Neural progenitor cell (in vitro differentiated cells): ENCODE measurements at regions not wholly inside any gene's neighbourhood (a gene's known extent, or its start where the extent isn't known, plus 50 kb on each side); places are given as distances from the start of the nearest gene placed in this dataset.

Source experiments
- DNase-seq: peaks from one replicate; pipeline ENCODE4 v3.0.0-alpha.2; 2016; ENCODE audit warnings: low spot score
- H2AFZ ChIP-seq: fragments of 200-600 bp; sonication (generic); replicated peaks from 2 replicates; pipeline ENCODE4 v1.6.1; 2016; ENCODE audit warnings: antibody characterized with exemption
- H3F3A ChIP-seq: fragments of 200-600 bp; sonication (generic); 2 replicates; pipeline ENCODE4 v1.6.1; 2016; ENCODE audit warnings: antibody characterized with exemption, low read depth
- H3K27ac ChIP-seq: fragments of 200-600 bp; sonication (generic); 2 replicates; pipeline ENCODE4 v1.5.1; 2016; ENCODE audit warnings: mild to moderate bottlenecking
- H3K27me3 ChIP-seq: fragments of 200-600 bp; sonication (generic); 2 replicates; pipeline ENCODE4 v1.6.1; 2016; ENCODE audit warnings: mild to moderate bottlenecking, moderate library complexity
- H3K36me3 ChIP-seq: fragments of 200-600 bp; sonication (generic); 2 replicates; pipeline ENCODE4 v1.5.1; 2016
- H3K4me1 ChIP-seq: fragments of 200-600 bp; sonication (generic); 2 replicates; pipeline ENCODE4 v1.6.1; 2016; ENCODE audit warnings: mixed run types
- H3K4me2 ChIP-seq: fragments of 200-600 bp; sonication (generic); 2 replicates; pipeline ENCODE4 v1.6.1; 2016
- H3K4me3 ChIP-seq: fragments of 200-600 bp; sonication (generic); 2 replicates; pipeline ENCODE4 v1.5.1; 2016
- H3K79me2 ChIP-seq: fragments of 200-600 bp; sonication (generic); 2 replicates; pipeline ENCODE4 v1.6.1; 2016; ENCODE audit warnings: low read depth
- H3K9ac ChIP-seq: fragments of 200-600 bp; sonication (generic); 2 replicates; pipeline ENCODE4 v1.6.1; 2016
- H3K9me3 ChIP-seq: fragments of 200-600 bp; sonication (generic); 2 replicates; pipeline ENCODE4 v1.5.1; 2016; ENCODE audit warnings: low read depth
- H4K20me1 ChIP-seq: fragments of 200-600 bp; sonication (generic); 2 replicates; pipeline ENCODE4 v1.6.1; 2016; ENCODE audit warnings: low read depth
- H3K27ac Mint-ChIP-seq: 3 replicates; pipeline ENCODE4 v1.8.0; 2021; ENCODE audit warnings: mixed read lengths
- H3K27me3 Mint-ChIP-seq: 2 replicates; pipeline ENCODE4 v1.8.0; 2022; ENCODE audit warnings: low read depth, mild to moderate bottlenecking, inconsistent platforms, moderate library complexity, mixed read lengths; ENCODE audit not compliant: insufficient read depth
- H3K36me3 Mint-ChIP-seq: 3 replicates; pipeline ENCODE4 v1.8.0; 2021; ENCODE audit warnings: mixed read lengths
- H3K4me1 Mint-ChIP-seq: 3 replicates; pipeline ENCODE4 v1.8.0; 2021; ENCODE audit warnings: mixed read lengths
- H3K4me3 Mint-ChIP-seq: 3 replicates; pipeline ENCODE4 v1.8.0; 2021; ENCODE audit warnings: mild to moderate bottlenecking, moderate library complexity, mixed read lengths
- H3K9me3 Mint-ChIP-seq: 3 replicates; pipeline ENCODE4 v1.8.0; 2020; ENCODE audit warnings: mixed read lengths
- EZH2 ChIP-seq: fragments of 200-600 bp; sonication (generic); IDR thresholded peaks from 2 replicates; pipeline ENCODE4 v1.6.1; 2017; ENCODE audit warnings: antibody characterized with exemption, mild to moderate bottlenecking, moderate library complexity
- EZH2phosphoT487 ChIP-seq: fragments of 200-600 bp; sonication (generic); IDR thresholded peaks from 2 replicates; pipeline ENCODE4 v1.6.1; 2017; ENCODE audit warnings: antibody characterized with exemption
- TF ChIP-seq, protein P1 (sequence below): fragments of 200-600 bp; sonication (generic); IDR thresholded peaks from 2 replicates; pipeline ENCODE4 v1.5.1; 2017; ENCODE audit warnings: antibody characterized with exemption, mild to moderate bottlenecking

DNA sequence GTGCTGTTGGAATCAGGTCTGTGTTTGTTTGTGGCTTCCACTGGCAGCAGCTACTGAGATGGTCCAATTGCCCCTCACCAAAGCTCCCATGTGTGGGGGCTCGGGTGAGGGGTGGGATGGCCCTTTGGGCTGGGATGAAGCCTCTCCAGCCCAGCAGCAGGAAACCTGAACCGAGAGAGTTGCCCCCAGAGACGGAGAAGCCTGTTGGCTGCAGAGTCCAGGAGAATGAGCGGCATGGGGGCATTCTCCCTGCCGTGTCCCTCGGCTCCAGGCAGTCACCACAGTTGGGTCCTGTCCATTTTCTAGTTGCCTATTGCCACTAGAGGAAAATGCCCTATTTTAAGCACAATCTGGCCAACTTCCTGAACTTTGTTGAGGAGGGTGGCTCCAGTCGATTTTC lies 222.2 kb upstream of the PPP2R2D start:
- peaks cover 52% of the 10 kb centered on the region for H3K4me1 Mint-ChIP-seq
- Histone ChIP-seq H3K79me2 (no peaks in the 10 kb centered on the region), H3K27me3 (peaks cover 11% of the 10 kb centered on the region), H4K20me1 (no peaks in the 10 kb centered on the region), H3K4me3 (no peak overlapping the region), H3K27ac (no peak overlapping the region), H2AFZ (no peak overlapping the region), H3K36me3 (no peaks in the 10 kb centered on the region), H3K4me1 (peaks cover 31% of the 10 kb centered on the region), H3K4me2 (no peak overlapping the region), H3K9me3 (no peaks in the 10 kb centered on the region), H3K9ac (no peak overlapping the region), H3F3A (peaks cover 20% of the 10 kb centered on the region)
- peak overlapping the region; percentile 2 for H3K4me3 Mint-ChIP-seq
- no peaks in the 10 kb centered on the region for H3K36me3 Mint-ChIP-seq
- H3K27me3 Mint-ChIP-seq = peaks cover 20% of the 10 kb centered on the region
- H3K9me3 Mint-ChIP-seq = peaks cover 2% of the 10 kb centered on the region
- no peak overlapping the region for H3K27ac Mint-ChIP-seq
- DNase-seq = no peak
- TF ChIP-seq, protein P1, sequence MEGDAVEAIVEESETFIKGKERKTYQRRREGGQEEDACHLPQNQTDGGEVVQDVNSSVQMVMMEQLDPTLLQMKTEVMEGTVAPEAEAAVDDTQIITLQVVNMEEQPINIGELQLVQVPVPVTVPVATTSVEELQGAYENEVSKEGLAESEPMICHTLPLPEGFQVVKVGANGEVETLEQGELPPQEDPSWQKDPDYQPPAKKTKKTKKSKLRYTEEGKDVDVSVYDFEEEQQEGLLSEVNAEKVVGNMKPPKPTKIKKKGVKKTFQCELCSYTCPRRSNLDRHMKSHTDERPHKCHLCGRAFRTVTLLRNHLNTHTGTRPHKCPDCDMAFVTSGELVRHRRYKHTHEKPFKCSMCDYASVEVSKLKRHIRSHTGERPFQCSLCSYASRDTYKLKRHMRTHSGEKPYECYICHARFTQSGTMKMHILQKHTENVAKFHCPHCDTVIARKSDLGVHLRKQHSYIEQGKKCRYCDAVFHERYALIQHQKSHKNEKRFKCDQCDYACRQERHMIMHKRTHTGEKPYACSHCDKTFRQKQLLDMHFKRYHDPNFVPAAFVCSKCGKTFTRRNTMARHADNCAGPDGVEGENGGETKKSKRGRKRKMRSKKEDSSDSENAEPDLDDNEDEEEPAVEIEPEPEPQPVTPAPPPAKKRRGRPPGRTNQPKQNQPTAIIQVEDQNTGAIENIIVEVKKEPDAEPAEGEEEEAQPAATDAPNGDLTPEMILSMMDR = no peak
- TF ChIP-seq EZH2phosphoT487 = no peak
- no peak for TF ChIP-seq EZH2

DNA sequence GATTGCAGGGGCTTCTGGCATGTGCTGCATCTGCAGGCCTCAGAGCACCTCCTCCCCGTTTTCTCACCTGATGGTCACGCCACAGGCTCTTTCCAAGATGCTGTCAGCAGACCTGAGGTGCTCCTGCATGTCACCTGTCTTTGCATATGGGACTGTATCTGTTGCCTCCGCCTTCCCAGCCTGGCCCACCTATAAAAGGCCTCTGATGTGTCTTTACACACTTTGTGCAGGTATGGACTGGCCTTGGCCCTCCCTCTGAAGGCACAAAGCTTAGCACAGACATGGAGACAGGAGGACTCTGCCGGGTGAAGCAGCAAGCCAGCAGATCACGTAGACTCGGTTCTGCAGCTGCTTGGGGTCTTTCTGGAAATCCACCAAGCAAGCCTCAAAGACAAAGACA lies 220.9 kb upstream of the PPP2R2D start:
- no peak for TF ChIP-seq EZH2
- TF ChIP-seq, protein P1 = no peak
- no peak for TF ChIP-seq EZH2phosphoT487
- no peak for DNase-seq
- H3K9me3 Mint-ChIP-seq = no peaks in the 10 kb centered on the region
- Histone ChIP-seq H3F3A (peaks cover 20% of the 10 kb centered on the region), H4K20me1 (no peaks in the 10 kb centered on the region), H2AFZ (no peak overlapping the region), H3K4me3 (no peak overlapping the region), H3K4me2 (no peak overlapping the region), H3K79me2 (no peaks in the 10 kb centered on the region), H3K36me3 (no peaks in the 10 kb centered on the region), H3K9ac (no peak overlapping the region), H3K4me1 (peaks cover 31% of the 10 kb centered on the region), H3K27ac (no peak overlapping the region), H3K27me3 (peaks cover 9% of the 10 kb centered on the region), H3K9me3 (no peaks in the 10 kb centered on the region)
- H3K4me3 Mint-ChIP-seq = no peak overlapping the region
- peaks cover 57% of the 10 kb centered on the region for H3K4me1 Mint-ChIP-seq
- H3K36me3 Mint-ChIP-seq = no peaks in the 10 kb centered on the region
- no peak overlapping the region for H3K27ac Mint-ChIP-seq
- H3K27me3 Mint-ChIP-seq = peaks cover 19% of the 10 kb centered on the region

DNA sequence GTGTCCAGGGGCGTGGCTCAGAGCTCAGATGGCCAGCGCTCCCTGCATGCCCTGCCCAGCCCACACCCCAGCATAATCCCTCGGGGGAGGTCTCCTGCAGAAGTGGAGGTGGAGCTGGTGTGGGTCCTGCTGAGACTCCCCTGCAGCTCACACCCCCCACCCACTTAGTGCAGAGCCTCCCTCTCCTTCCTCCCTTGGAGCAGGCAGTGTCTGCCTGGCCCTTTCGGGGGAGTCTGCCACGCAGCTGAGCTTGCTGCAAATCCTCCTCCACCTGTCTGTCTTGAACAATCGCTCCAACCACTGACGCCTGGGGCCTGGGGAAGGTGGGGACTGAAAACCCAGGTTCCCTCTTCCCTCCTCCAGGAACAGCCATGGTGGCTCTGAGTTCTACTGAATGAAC lies 219.7 kb upstream of the PPP2R2D start:
- Histone ChIP-seq H3K36me3 (no peaks in the 10 kb centered on the region), H3K9me3 (no peaks in the 10 kb centered on the region), H3F3A (peaks cover 18% of the 10 kb centered on the region), H3K27me3 (no peaks in the 10 kb centered on the region), H3K4me3 (no peak overlapping the region), H3K4me1 (peaks cover 22% of the 10 kb centered on the region), H3K27ac (no peak overlapping the region), H3K9ac (no peak overlapping the region), H3K4me2 (no peak overlapping the region), H3K79me2 (no peaks in the 10 kb centered on the region), H4K20me1 (no peaks in the 10 kb centered on the region), H2AFZ (no peak overlapping the region)
- H3K27ac Mint-ChIP-seq = no peak overlapping the region
- no peak overlapping the region for H3K4me3 Mint-ChIP-seq
- peak; percentile 24 for DNase-seq
- H3K36me3 Mint-ChIP-seq = no peaks in the 10 kb centered on the region
- H3K9me3 Mint-ChIP-seq = no peaks in the 10 kb centered on the region
- H3K27me3 Mint-ChIP-seq = peaks cover 18% of the 10 kb centered on the region
- TF ChIP-seq, protein P1 = no peak
- no peak for TF ChIP-seq EZH2phosphoT487
- no peak for TF ChIP-seq EZH2
- H3K4me1 Mint-ChIP-seq = peaks cover 55% of the 10 kb centered on the region
